D341Med (cell line): ENCODE measurements at regions not wholly inside any gene's neighbourhood (a gene's known extent, or its start where the extent isn't known, plus 50 kb on each side); places are given as distances from the start of the nearest gene placed in this dataset.

Experiments
- DNase-seq: peaks from one replicate; pipeline ENCODE4 v3.0.0; 2012; ENCODE audit warnings: low spot score

DNA sequence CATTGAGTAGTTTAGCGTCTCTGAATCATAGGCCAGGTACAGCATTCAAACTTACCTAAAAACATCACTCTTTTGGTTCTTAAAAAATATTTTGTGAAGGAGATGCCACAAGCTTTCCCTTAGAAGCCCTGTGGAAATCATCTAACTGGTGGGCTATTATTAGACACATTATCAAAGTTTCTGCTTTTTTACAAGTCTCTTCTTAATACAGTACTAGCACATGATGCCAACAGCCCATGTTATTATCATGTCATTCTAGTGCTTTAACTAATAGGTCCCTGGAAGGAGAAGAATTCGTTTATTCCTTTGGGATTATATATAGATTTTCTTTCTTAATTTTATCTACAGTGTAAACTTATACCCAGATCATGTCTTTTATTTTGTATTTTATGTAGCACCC, 146.0 kb upstream of the PTPRK start:
- no peak for DNase-seq

DNA sequence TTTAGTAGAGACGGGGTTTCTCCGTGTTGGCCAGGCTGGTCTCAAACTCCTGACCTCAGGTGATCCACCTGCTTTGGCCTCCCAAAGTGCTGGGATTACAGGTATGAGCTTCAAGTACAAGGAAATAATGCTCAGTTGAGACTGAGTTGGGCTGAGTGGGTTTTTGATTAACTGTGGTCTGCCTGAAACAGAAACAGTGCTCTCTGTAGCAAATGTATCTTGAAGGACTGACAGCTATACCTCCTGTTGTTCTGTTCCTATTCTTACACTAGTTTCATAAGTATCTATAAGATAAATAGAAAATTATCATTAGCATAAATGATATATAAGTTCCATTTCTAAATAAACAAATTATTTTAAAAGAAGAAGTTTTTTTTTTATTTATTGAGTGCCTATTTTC, 142.8 kb upstream of the PTPRK start:
- DNase-seq = no peak

DNA sequence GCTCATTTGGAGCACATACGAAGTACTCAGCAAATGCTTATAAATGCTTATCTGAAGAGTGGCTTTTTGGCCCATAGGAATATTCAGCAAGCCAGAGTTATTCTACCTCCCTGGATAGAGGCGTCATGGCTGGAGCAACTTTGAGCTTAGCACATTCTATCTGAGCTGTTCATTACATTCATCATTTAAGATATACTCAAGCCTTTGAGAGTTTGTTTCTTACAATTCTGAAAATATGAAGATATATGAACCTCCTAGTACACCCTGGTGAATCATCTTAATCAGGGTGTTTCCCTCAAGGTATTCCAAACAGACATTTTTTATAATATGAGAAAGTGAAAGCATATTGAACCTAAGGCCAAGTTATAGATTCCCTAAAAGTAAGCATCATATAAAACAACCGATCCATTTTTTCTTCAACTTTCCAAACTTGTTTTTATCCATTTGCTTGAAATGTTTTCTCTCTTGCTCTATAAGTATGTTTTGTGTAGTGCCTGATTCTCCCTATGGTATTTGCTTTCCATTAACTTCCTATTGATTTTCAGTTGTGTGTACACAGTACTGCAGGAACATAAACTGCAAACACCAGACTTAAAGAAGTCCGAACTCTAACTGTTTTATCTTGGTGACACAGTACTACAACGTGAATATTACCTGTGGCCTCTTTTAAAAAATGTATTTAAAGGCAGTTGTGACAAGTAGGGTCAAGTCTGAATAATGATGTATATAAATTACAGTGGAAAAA, 139.7 kb upstream of the PTPRK start:
- no peak for DNase-seq

DNA sequence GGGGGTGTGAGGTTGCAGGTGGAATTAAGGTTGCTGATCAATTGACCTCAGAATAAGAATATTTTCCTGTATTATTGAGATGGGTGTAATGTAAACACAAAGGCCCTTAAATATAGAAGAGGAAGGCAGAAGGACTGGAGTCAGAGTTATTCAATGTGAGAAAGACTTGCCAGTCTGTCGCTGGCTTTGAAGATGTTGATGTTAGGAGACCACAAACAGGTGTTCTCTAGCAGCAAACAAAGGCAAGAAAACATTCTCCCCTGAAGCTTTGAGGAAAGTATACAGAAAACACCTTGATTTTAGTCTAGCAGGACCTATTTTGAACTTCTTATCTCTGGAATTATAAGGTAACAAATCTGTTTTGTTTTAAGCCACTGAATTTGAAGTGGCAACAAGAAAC, 138.9 kb upstream of the PTPRK start:
- DNase-seq = no peak

DNA sequence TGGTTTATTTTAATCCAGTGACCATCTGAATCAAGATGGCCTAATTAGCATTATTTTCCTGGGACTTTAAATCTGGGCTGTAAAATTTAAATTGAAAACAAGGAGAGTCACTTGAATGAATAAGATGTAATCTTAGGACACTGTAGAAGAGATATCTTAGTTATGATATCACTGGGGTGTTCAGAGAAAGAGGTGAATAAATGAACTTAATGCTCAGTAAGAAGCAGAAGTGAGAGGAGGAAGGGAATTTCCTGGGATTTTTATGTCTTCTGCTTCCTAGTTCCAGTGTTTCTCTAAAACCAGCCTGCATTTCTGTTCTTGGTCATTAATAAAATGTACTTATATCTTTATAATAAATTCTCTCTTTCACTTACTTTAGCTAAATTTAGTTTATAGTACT, 136.8 kb upstream of the PTPRK start:
- no peak for DNase-seq

DNA sequence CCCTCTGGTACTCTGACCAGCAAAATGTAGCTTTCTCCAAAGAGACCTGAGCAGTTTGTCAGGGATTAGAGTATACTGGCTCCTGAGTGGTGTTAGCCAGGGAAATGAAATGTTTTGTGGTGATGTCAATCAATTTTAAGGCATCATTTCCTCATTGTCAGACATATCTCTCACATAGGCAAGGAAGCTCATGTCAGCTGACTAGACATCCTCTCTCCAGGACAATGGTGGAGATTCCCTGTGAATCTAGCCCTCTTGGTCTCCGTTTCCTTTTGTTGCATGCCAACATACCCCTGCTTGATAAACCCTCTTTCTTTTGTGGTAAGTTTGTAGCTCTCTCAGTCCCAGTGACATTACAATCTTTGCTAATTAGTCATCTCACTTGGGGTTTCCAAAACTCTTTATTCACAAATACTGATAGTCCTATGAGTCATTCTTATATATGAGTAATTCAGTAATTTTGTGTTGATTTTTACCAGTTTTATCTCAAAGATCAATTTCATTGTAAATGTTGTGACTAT, 135.6 kb upstream of the PTPRK start:
- no peak for DNase-seq

DNA sequence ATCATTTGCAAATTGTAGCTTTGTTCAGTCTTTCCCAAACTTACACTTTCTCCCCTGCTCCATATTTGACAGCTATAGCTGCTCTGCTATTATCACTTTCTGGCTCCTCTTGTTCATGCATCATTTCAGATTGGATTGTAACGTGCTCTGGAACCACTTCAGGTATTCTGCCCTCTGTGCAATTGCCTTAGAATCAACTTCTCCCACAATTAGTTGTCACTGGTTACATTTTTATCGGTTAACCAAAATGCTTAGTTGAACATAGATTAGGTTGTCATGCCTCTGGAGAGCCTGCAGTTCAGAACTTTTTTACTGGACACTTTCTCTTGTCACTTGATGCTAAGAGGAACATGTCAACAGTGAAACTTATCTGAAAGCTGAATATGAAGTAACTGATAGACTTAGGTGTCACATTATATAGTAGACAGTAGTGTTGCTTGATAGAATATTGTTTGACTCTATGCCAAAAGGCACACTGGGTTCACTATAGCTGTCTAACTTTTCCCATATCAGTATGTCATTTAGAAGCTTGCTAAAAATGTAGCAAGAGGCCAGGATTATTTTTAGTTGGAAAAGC, 127.7 kb upstream of the PTPRK start:
- DNase-seq = no peak

DNA sequence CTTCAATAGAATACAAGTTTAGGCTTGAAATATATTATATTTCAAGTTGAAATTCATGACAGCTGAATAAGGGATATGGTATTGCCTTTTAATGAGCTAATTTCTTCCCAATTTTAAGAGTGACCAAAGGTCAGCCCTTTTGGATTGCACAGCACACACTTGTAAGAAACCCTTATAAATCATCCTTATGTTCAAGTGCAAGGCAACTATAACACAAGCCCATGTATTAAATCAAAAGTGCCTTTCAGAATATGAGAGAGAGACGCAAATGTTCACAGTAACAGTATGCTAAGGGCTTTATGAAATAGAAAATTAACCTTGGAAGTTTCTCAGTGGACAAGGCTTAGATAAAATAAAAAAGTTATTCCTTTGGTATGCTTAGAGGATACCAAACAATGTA, 121.7 kb upstream of the PTPRK start:
- no peak for DNase-seq

DNA sequence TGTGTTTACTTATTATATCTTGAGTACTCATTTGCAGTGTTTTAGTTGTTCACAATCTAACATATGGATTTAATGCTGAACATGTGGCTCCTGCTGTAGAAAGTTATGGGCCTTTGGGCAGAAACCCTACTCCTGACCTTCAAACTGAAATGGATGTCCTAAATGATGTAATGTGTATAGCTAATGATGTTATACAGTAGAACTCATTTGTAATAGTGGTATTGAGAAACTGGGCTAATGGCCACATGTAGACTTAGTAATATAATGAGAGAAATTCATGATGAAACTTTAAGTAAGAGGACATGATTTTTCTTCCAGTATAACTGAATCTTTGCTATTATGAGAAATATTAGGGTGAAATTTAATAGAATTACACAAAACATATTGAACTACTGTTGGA, 121.3 kb upstream of the PTPRK start:
- DNase-seq = no peak

DNA sequence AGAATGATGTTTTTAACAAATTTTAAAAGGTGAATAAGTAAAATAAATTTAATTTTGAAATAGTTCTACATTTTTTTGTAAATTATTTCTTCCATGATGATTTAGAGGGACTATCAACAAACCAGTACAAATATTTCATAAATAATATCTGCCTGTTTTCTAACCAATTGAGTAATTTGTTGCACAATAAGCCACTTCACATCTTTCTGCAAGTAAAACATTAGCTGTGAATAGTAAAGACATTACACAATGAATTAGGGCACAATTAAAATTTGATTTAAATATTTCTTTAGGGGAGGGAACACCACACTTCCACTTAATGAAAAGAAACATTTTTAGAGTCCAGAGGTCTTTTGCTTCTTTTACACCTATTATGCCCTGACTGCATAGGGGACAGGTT, 118.4 kb upstream of the PTPRK start:
- DNase-seq = no peak

DNA sequence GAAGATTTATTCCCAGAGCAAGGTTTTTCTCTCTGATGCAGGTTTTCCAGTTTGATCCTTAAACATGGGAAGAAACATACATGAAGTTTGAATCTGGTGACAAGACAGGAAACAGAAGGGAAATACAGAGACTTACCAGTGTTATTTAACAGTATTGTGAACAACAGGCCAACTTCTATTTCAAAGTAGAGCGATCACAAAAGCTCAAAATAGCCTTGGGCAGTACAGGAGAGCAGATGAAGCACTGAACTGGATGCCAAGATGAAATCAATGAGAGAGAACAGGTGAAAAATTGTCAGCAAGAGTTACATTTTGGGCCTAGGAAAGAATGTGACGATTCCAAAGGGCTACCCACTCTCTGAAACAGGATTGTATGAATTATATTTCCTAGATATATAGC, 114.8 kb upstream of the PTPRK start:
- no peak for DNase-seq

DNA sequence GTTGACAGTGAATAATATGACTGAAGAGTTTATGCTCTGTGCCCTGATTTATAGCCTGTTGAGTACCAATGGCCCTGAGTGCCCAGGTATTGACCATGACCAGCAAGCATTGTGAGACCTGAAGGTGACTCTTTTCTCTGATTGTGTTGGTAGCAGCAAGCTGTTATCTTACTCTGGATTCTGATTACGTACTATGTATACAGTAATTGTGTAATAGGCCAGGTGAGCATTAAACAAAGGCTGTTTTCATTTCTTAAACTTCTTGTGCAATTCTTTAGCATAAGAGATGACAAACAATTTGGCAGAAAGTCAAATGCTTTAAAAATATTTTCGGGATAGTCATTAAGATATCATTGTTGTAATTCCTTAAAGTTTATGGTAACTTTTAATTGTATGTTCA, 111.7 kb upstream of the PTPRK start:
- DNase-seq = no peak

DNA sequence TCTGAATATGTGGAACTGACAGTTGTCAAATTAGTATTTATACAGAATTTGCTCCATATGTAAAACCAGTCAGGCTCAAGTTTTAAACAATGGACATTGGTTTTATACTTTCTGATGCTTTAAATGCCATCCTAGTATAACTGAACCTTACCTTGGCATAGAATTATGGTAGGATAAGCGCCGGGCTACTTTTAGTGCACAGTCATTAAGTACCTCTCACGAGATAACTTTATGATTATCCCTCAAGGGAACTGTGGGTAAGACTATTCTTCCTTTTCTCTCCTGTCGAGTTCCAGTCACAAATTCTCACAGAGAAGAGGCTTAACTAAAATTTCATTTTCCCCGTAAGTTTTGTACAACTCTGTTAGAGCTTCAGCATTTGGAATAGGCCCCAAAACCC, 110.6 kb upstream of the PTPRK start:
- DNase-seq = no peak

DNA sequence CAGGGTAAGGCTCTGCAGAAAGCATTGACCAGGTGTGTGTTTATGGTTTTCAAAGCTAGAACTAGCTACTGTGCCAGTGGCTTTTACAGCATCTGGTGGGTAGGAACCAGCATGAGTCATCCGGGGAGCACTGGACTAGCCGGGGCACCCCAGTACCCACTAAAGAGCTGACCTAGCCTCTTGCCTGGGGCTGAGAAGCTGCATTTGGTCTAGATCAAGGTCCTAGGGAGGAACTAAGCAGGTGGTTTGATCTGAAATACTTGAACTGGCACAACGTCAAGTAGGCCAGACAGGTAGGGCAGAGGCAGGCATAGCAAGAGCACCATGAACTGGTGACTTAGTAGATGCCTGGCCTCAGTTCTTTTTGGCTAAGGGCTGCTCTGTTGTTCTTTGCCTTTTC, 109.8 kb upstream of the PTPRK start:
- DNase-seq = no peak

DNA sequence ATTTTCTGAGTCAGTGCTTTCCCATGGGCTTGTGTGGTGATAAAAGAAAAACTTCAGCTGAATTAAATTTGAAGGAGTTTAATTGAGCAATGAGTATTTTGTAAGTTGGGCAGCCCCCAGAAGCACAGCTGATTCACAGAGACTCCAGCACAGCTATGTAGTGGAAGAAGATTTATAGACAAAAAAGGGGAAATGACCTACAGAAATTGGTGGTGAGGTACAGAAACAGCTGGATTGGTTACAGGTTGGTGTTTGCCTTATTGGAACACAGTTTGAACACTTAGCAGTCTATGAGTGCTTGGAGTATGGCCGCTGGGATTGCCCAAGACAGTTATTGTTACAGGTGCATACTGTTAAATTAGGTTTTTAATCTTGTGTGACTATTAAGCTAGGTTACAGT, 96.9 kb upstream of the PTPRK start:
- no peak for DNase-seq

DNA sequence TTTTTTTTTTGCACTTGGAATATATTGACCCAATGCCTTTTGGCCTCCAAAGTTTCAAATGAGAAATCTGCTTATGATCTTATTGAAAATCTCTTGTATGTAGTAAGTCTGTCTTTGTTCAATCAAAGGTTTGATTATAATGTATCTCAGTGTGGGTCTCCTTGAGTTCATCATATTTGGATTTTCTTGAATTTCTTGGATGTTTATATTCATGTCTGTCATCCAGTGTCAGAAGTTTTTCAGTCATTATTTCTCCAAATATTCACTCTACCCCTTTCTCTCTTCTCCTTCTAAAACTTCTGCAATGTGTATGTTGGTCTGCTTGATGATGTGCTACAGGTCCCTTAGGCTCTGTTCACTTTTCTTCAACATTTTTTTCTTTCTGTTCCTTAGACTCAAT, 95.9 kb upstream of the PTPRK start:
- no peak for DNase-seq

DNA sequence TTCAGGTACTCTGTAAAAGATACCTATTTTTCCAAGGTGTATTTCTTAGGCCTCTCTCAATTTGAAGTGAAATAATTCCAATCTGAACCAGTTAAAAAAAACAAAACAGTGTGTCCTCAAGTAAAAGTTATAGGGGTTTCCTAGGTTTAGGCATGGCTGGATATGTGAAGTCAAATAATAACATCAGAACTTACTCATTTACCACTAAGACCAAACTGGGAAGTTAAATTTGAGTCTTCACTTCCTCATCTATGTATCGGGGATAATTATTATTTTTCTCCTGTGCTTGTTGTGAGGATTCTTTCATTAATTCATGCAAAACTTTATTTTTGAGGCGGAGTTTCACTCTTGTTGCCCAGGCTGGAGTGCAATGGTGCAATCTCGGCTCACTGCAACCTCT, 86.2 kb upstream of the PTPRK start:
- DNase-seq = no peak

DNA sequence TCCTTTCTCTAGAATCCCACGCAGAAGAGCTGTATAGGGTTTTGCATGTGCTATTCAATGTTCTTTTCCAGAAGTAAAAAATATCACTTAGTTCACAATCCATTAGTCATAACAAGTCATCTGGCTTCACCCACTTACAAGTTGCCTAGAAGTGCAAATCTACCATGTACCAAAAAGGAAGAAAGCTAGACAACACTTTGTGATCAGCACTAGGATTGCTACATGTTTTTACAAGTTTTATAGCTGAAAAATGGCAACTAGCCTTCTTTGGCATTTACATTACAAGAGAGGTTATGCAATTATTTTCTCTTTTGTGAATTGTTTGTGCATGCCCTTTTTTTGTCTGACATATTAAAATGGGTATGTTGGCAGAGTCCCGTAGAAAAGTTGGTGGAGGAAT, 85.6 kb upstream of the PTPRK start:
- no peak for DNase-seq

DNA sequence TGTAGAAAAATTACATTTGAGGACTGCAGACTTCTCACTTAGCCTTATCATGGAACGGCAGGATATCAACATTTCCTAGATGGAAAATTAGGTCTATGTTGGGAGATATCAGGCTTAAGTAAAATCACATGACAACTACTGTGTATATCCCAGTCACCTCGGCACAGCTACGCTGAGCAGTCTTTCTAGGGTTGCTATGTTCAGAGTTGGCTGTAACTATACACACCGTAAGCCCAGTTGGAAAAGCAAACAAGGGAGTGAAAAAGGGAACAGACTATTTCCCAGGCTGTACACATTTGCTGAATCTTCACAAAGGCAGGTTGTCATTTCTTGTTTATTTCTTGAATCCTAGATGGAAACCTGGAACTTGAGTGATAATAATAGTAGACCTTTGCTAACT, 80.7 kb upstream of the PTPRK start:
- no peak for DNase-seq

DNA sequence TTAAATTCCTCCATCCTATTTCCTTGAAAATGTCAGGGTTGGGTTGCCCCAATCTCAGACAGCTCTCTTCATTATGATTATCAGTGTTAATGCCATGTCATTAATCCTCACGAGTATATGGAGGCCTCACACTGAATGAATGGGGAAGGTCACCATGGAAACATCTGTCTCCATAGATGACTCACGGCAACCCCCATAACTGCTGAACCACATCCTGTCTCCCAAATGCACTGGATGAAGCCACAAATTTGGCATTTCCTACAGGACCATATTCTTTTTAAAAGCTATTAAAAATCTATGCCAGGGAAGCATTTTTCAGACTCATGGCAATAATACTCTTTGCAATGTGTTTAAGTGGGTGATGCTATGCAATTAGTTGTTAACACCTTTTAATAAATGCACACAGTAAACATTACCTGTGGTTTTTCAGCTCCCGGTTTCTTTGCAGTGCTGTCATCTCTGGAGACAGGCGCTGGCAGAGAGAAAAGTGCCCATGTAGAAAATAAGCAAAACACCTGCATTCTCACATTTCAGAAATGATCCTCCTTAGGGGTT, 80.1 kb upstream of the PTPRK start:
- DNase-seq = no peak

DNA sequence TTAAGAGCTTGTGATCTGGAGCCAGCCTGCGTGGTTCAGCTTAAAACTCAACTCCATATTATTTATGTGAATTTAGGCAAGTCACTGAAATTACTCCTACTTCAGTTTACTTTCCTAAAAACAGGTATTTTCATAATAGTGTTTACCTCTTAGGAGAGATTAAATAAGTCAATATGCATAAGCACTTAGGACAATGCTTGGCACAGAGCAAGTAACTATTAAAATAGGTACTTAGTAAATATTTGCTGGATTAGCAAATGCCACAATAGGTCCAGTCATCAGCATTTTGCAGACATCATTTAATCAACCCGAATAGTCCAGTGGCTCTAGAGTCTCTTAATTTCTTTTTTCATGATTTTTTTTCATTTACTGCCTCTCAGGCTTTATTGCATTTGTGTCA, 78.6 kb upstream of the PTPRK start:
- no peak for DNase-seq

DNA sequence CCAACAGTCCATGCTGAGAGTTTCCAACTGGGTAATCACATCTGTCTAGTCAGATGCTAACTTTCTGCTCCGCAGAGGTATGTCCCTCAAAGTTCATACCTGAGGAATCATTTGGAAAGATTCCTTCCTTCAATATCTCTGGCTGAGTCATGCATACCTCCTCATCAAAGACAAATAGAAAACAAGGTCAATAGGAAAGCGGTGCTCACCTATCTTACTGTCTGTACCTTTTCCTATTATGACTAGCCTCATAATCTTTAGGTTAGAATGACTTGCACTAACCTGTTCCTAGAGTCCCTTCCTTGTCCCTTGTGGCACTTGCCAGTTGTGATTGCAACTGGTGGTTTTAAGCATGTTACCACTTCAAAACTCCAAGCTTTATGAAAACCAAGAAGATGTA, 78.2 kb upstream of the PTPRK start:
- DNase-seq = no peak

DNA sequence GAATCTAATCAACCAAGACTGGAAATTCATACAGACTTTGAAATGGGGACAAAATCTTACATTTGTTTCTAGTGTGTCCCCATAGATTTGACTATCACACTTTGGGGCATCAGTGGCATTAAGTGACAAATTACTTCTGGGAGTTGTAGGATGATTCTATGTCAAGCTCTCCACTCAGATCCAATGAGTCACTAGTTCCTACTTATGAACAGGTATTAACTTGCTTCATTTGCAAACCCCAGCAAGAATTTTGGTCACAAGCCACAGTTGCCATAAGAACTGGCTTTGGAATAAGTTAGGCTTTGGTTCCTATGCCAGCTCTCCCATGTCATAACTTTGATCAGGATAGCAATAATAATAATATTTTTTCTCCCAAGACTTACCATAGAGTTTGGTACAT, 77.6 kb upstream of the PTPRK start:
- no peak for DNase-seq

DNA sequence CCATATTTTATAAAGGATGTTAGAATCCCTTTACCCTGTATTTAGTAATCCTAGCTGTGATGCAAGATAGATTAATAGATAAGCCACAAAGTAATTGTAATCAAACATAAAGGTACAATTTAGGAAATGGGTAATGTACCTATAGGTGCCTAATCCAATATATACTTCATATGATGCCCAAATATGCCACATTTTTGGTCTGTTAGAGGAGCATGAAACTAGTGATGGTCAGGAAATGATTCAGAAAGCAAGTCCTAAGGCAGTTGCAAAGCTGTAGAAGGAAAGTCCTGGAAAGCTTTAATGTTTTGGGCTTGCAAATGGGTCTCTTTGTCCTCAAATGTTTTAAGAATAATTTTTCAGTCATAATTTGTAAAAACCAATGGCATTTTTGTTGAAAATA, 76.6 kb upstream of the PTPRK start:
- no peak for DNase-seq
